ENCODE measurements at regions not wholly inside any gene's neighbourhood (a gene's known extent, or its start where the extent isn't known, plus 50 kb on each side); places are given as distances from the start of the nearest gene placed in this dataset.

DNA sequence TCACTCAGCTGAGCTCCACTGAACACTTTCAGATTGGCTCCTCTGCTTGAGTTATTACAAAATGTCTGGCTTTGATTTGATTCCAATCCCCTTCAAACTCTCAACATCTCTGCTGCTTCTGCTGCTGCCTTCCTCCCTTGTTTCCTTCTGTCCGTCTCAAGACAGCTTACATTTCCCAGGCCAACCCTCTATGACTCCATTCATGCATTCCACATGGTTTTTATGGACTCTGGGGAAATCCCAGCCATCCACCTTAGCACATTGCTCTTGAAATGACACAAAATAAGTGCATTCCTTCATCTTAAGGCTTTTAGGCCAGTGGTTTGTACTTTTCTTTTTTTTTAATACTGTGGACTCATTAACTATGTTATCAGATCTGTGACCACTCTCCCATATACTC lies 68.5 kb upstream of the TMEM164 start:
- WGBS (ENCODE audit: low lambda C conversion rate, missing lambda C conversion rate) = 29% methylated on average over 1 of the region's 1 CpG
- Histone ChIP-seq H3K36me3 (replicated peaks; ENCODE audit: insufficient read depth, low read depth) (no peaks in the 10 kb centered on the region), H3K27ac (no peak overlapping the region), H3K79me2 (no peaks in the 10 kb centered on the region), H3K27me3 (no peaks in the 10 kb centered on the region), H3K4me1 (ENCODE audit: insufficient read depth) (no peaks in the 10 kb centered on the region), H3K9me2 (replicated peaks; ENCODE audit: insufficient read depth) (no peaks in the 10 kb centered on the region), H3K9me3 (ENCODE audit: low read depth) (no peaks in the 10 kb centered on the region), H3K4me2 (no peak overlapping the region), H4K20me1 (ENCODE audit: insufficient read depth, poor library complexity, severe bottlenecking) (no peaks in the 10 kb centered on the region), H2AFZ (no peak overlapping the region), H3K4me3 (no peak overlapping the region)
- no peak for DNase-seq (ENCODE audit: low spot score)
- TF ChIP-seq, protein P1, sequence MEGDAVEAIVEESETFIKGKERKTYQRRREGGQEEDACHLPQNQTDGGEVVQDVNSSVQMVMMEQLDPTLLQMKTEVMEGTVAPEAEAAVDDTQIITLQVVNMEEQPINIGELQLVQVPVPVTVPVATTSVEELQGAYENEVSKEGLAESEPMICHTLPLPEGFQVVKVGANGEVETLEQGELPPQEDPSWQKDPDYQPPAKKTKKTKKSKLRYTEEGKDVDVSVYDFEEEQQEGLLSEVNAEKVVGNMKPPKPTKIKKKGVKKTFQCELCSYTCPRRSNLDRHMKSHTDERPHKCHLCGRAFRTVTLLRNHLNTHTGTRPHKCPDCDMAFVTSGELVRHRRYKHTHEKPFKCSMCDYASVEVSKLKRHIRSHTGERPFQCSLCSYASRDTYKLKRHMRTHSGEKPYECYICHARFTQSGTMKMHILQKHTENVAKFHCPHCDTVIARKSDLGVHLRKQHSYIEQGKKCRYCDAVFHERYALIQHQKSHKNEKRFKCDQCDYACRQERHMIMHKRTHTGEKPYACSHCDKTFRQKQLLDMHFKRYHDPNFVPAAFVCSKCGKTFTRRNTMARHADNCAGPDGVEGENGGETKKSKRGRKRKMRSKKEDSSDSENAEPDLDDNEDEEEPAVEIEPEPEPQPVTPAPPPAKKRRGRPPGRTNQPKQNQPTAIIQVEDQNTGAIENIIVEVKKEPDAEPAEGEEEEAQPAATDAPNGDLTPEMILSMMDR (IDR thresholded peaks at IDR 0.05; ENCODE audit: poor library complexity) = no peak
- TF ChIP-seq EZH2 (IDR thresholded peaks at IDR 0.05; ENCODE audit: borderline replicate concordance) = no peak
- no peak for TF ChIP-seq EZH2phosphoT487 (IDR thresholded peaks at IDR 0.05; ENCODE audit: low read depth, severe bottlenecking, unreplicated experiment)

DNA sequence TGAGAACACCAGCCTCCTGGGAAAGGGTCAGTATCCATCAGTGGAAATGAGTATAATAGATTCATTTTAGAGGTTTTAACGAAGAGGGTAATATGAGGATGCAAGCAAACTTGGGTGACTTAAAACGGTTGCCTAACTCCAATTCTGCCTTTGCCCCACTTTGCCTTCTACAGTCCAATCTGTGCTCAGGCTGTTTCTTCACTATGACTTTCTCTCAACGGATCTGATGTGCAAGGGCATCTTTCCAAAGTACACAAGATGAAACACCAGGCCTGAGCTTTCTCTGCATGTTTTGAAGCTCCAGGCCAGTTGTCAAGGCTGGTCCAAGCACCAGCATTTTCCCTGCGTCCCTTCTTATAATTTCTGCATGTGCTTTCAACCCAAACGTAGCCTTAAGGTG lies 68.0 kb upstream of the TMEM164 start:
- Histone ChIP-seq H3K9me3 (ENCODE audit: low read depth) (no peaks in the 10 kb centered on the region), H3K9me2 (replicated peaks; ENCODE audit: insufficient read depth) (no peaks in the 10 kb centered on the region), H4K20me1 (ENCODE audit: insufficient read depth, poor library complexity, severe bottlenecking) (no peaks in the 10 kb centered on the region), H3K27ac (no peak overlapping the region), H2AFZ (no peak overlapping the region), H3K27me3 (no peaks in the 10 kb centered on the region), H3K4me3 (no peak overlapping the region), H3K4me2 (no peak overlapping the region), H3K36me3 (replicated peaks; ENCODE audit: insufficient read depth, low read depth) (no peaks in the 10 kb centered on the region), H3K4me1 (ENCODE audit: insufficient read depth) (no peaks in the 10 kb centered on the region), H3K79me2 (no peaks in the 10 kb centered on the region)
- no peak for TF ChIP-seq EZH2phosphoT487 (IDR thresholded peaks at IDR 0.05; ENCODE audit: low read depth, severe bottlenecking, unreplicated experiment)
- TF ChIP-seq, protein P1 (IDR thresholded peaks at IDR 0.05; ENCODE audit: poor library complexity) = no peak
- no peak for TF ChIP-seq EZH2 (IDR thresholded peaks at IDR 0.05; ENCODE audit: borderline replicate concordance)
- DNase-seq (ENCODE audit: low spot score) = no peak
- WGBS (ENCODE audit: low lambda C conversion rate, missing lambda C conversion rate) = 53% methylated on average over 5 of the region's 5 CpGs

DNA sequence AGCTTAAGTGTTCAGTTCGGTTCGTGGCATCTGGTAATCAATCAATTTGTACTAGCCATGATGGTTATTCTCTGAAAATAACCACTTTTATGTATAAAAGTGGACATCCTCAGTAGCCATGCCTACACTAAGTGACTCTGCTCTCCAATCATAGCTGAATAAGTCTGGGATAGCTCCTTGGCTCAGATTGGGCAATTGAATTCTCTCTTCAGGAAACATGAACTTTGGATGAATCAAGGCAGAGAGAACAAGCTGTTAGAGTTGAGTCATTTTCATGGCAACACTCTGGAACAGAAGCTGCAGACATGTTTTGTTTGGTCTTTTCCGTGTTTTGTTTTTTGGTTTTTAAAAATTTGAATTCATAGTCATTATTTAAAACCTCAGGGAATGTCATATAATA lies 66.8 kb upstream of the TMEM164 start:
- 59% methylated on average over 3 of the region's 3 CpGs for WGBS (ENCODE audit: low lambda C conversion rate, missing lambda C conversion rate)
- Histone ChIP-seq H3K27ac (no peak overlapping the region), H3K79me2 (no peaks in the 10 kb centered on the region), H4K20me1 (ENCODE audit: insufficient read depth, poor library complexity, severe bottlenecking) (no peaks in the 10 kb centered on the region), H2AFZ (no peak overlapping the region), H3K36me3 (replicated peaks; ENCODE audit: insufficient read depth, low read depth) (no peaks in the 10 kb centered on the region), H3K4me3 (no peak overlapping the region), H3K4me1 (ENCODE audit: insufficient read depth) (no peaks in the 10 kb centered on the region), H3K27me3 (no peaks in the 10 kb centered on the region), H3K4me2 (no peak overlapping the region), H3K9me2 (replicated peaks; ENCODE audit: insufficient read depth) (no peaks in the 10 kb centered on the region), H3K9me3 (ENCODE audit: low read depth) (no peaks in the 10 kb centered on the region)
- TF ChIP-seq EZH2 (IDR thresholded peaks at IDR 0.05; ENCODE audit: borderline replicate concordance) = no peak
- TF ChIP-seq, protein P1 (IDR thresholded peaks at IDR 0.05; ENCODE audit: poor library complexity) = no peak
- no peak for TF ChIP-seq EZH2phosphoT487 (IDR thresholded peaks at IDR 0.05; ENCODE audit: low read depth, severe bottlenecking, unreplicated experiment)
- DNase-seq (ENCODE audit: low spot score) = no peak

DNA sequence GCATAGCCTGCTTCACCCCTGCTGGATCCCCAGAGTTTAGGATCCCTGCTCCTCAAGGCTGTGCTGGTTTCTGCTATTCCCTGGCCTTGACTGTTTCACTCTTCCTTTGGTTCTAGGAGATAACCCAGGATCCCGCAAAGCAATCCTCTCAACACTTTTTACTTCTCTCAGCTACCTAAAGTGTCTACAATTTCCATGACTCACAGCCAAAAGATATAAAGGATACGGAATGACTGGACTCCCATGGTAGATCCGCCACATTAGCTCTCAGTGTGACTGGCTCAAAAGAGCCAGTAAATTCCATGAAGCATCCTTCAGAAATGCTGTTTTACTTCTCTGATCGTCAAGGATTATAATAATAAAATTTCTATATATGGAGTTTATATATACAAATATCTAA lies 66.3 kb upstream of the TMEM164 start:
- no peaks in the 10 kb centered on the region for H3K79me2 ChIP-seq
- no peak overlapping the region for H3K4me2 ChIP-seq
- no peaks in the 10 kb centered on the region for H3K9me3 ChIP-seq (ENCODE audit: low read depth)
- H4K20me1 ChIP-seq (ENCODE audit: insufficient read depth, poor library complexity, severe bottlenecking) = no peaks in the 10 kb centered on the region
- no peak overlapping the region for H3K4me3 ChIP-seq
- no peaks in the 10 kb centered on the region for H3K9me2 ChIP-seq (replicated peaks; ENCODE audit: insufficient read depth)
- no peak for DNase-seq (ENCODE audit: low spot score)
- no peak overlapping the region for H3K27ac ChIP-seq
- H3K27me3 ChIP-seq = no peaks in the 10 kb centered on the region
- WGBS (ENCODE audit: low lambda C conversion rate, missing lambda C conversion rate) = 78% methylated on average over 4 of the region's 4 CpGs
- TF ChIP-seq EZH2phosphoT487 (IDR thresholded peaks at IDR 0.05; ENCODE audit: low read depth, severe bottlenecking, unreplicated experiment) (no peak), EZH2 (IDR thresholded peaks at IDR 0.05; ENCODE audit: borderline replicate concordance) (no peak)
- TF ChIP-seq, protein P1 (IDR thresholded peaks at IDR 0.05; ENCODE audit: poor library complexity) = no peak
- H3K36me3 ChIP-seq (replicated peaks; ENCODE audit: insufficient read depth, low read depth) = no peaks in the 10 kb centered on the region
- no peaks in the 10 kb centered on the region for H3K4me1 ChIP-seq (ENCODE audit: insufficient read depth)
- no peak overlapping the region for H2AFZ ChIP-seq
